ENCODE measurements at regions not wholly inside any gene's neighbourhood (a gene's known extent, or its start where the extent isn't known, plus 50 kb on each side); places are given as distances from the start of the nearest gene placed in this dataset.

- H2AFZ ChIP-seq (ENCODE audit: low read length) = no peak overlapping the region
- no peaks in the 10 kb centered on the region for H3K27me3 ChIP-seq (replicated peaks; ENCODE audit: insufficient read depth, low read length)
- H4K20me1 ChIP-seq (ENCODE audit: insufficient read depth, low read length) = no peaks in the 10 kb centered on the region
- H3F3A ChIP-seq (ENCODE audit: insufficient read depth, low read length) = no peaks in the 10 kb centered on the region
- no peaks in the 10 kb centered on the region for H3K36me3 ChIP-seq (replicated peaks; ENCODE audit: insufficient read depth, low read length)
- H3K9me3 ChIP-seq (replicated peaks; ENCODE audit: insufficient read depth, low read length) = no peaks in the 10 kb centered on the region
- no peak for DNase-seq
- no peaks in the 10 kb centered on the region for H3K79me2 ChIP-seq (ENCODE audit: low read length)
- H3K4me1 ChIP-seq (ENCODE audit: low read length) = no peaks in the 10 kb centered on the region
- no peak overlapping the region for H3K9ac ChIP-seq (ENCODE audit: low read length)
- no peak overlapping the region for H3K27ac ChIP-seq (ENCODE audit: low read length)
- no peaks in the 10 kb centered on the region for H3K9me2 ChIP-seq (replicated peaks; ENCODE audit: insufficient read depth, low read length)
- H3K4me3 ChIP-seq (ENCODE audit: low read length) = no peak overlapping the region
- no peak overlapping the region for H3K4me2 ChIP-seq (ENCODE audit: low read depth, low read length)
- no peak for TF ChIP-seq EZH2phosphoT487 (IDR thresholded peaks at IDR 0.05; ENCODE audit: low read length)
- no peak for TF ChIP-seq EZH2 (optimal IDR thresholded peaks at IDR 0.05; ENCODE audit: low read depth, low read length)
- no peak for TF ChIP-seq CTCF (IDR thresholded peaks at IDR 0.05; ENCODE audit: low read length)
Measured at GRCh38 chr2:71891719-71892422, 255.8 kb downstream of the CYP26B1 start.

GRCh38 chr2:71891155-71891554, 256.5 kb downstream of the CYP26B1 start:
- Histone ChIP-seq H3K9me2 (replicated peaks; ENCODE audit: insufficient read depth, low read length) (no peaks in the 10 kb centered on the region), H3K27ac (ENCODE audit: low read length) (no peak overlapping the region), H3K4me1 (ENCODE audit: low read length) (no peaks in the 10 kb centered on the region), H3K4me3 (ENCODE audit: low read length) (no peak overlapping the region), H3F3A (ENCODE audit: insufficient read depth, low read length) (no peaks in the 10 kb centered on the region), H3K9me3 (replicated peaks; ENCODE audit: insufficient read depth, low read length) (no peaks in the 10 kb centered on the region), H3K9ac (ENCODE audit: low read length) (no peak overlapping the region), H2AFZ (ENCODE audit: low read length) (no peak overlapping the region), H3K79me2 (ENCODE audit: low read length) (no peaks in the 10 kb centered on the region), H4K20me1 (ENCODE audit: insufficient read depth, low read length) (no peaks in the 10 kb centered on the region), H3K27me3 (replicated peaks; ENCODE audit: insufficient read depth, low read length) (no peaks in the 10 kb centered on the region), H3K4me2 (ENCODE audit: low read depth, low read length) (no peak overlapping the region), H3K36me3 (replicated peaks; ENCODE audit: insufficient read depth, low read length) (no peaks in the 10 kb centered on the region)
- no peak for DNase-seq
- no peak for TF ChIP-seq CTCF (IDR thresholded peaks at IDR 0.05; ENCODE audit: low read length)
- TF ChIP-seq EZH2phosphoT487 (IDR thresholded peaks at IDR 0.05; ENCODE audit: low read length) = no peak
- TF ChIP-seq EZH2 (optimal IDR thresholded peaks at IDR 0.05; ENCODE audit: low read depth, low read length) = no peak

- Histone ChIP-seq H3K4me3 (ENCODE audit: low read length) (no peak overlapping the region), H4K20me1 (ENCODE audit: insufficient read depth, low read length) (no peaks in the 10 kb centered on the region), H3K79me2 (ENCODE audit: low read length) (no peaks in the 10 kb centered on the region), H2AFZ (ENCODE audit: low read length) (no peak overlapping the region), H3K9me2 (replicated peaks; ENCODE audit: insufficient read depth, low read length) (no peaks in the 10 kb centered on the region), H3K27ac (ENCODE audit: low read length) (no peak overlapping the region), H3F3A (ENCODE audit: insufficient read depth, low read length) (no peaks in the 10 kb centered on the region), H3K4me1 (ENCODE audit: low read length) (no peaks in the 10 kb centered on the region), H3K4me2 (ENCODE audit: low read depth, low read length) (no peak overlapping the region), H3K9ac (ENCODE audit: low read length) (no peak overlapping the region), H3K27me3 (replicated peaks; ENCODE audit: insufficient read depth, low read length) (no peaks in the 10 kb centered on the region), H3K36me3 (replicated peaks; ENCODE audit: insufficient read depth, low read length) (no peaks in the 10 kb centered on the region), H3K9me3 (replicated peaks; ENCODE audit: insufficient read depth, low read length) (no peaks in the 10 kb centered on the region)
- no peak for DNase-seq
- TF ChIP-seq CTCF (IDR thresholded peaks at IDR 0.05; ENCODE audit: low read length) (no peak), EZH2 (optimal IDR thresholded peaks at IDR 0.05; ENCODE audit: low read depth, low read length) (no peak), EZH2phosphoT487 (IDR thresholded peaks at IDR 0.05; ENCODE audit: low read length) (no peak)
Measured at GRCh38 chr2:71889759-71890684, 257.6 kb downstream of the CYP26B1 start.

All from MM.1S (cell line).